H1 (cell line): ENCODE measurements at regions not wholly inside any gene's neighbourhood (a gene's known extent, or its start where the extent isn't known, plus 50 kb on each side); places are given as distances from the start of the nearest gene placed in this dataset.

Experiments used
- CTCF ChIA-PET: fragments of 300-600 bp; sonication (Branson Sonifier 250); formaldehyde crosslinking; loops from one replicate; lab custom pipeline; 2021; ENCODE audit not compliant: partially characterized antibody; lab: Charles Lee
- POLR2A ChIA-PET: fragments of 300-600 bp; sonication (Branson Sonifier 250); formaldehyde crosslinking; loops from one replicate; lab custom pipeline; 2021; ENCODE audit warnings: inconsistent platforms; ENCODE audit not compliant: partially characterized antibody; lab: Charles Lee
- DNase-seq, 2 experiments: peaks; one replicate each; pipeline versions ENCODE4 v3.0.0 to v3.0.0-alpha.2; 2010 to 2022; ENCODE audit warnings: low spot score in 2 of 2, low read depth in 1 of 2, mixed read lengths in 1 of 2
- FAIRE-seq: peaks from 2 replicates; lab custom pipeline; 2011; peaks lifted over from hg19 to GRCh38; lab: Jason Lieb, UNC
- H2AFZ ChIP-seq: 2 replicates; pipeline ENCODE4 v1.8.1; 2012; ENCODE audit warnings: low read length, inconsistent platforms
- H2AK5ac ChIP-seq: 2 replicates; pipeline ENCODE4 v1.6.1; 2013; ENCODE audit warnings: low read depth, low read length
- H2BK120ac ChIP-seq: replicated peaks from 2 replicates; pipeline ENCODE3; 2013; ENCODE audit warnings: low read depth, low read length, inconsistent platforms
- H2BK12ac ChIP-seq: 2 replicates; pipeline ENCODE4 v1.6.1; 2013; ENCODE audit warnings: low read depth, low read length
- H2BK15ac ChIP-seq: 2 replicates; pipeline ENCODE4 v1.6.1; 2013; ENCODE audit warnings: low read length
- H2BK20ac ChIP-seq: 2 replicates; pipeline ENCODE4 v1.6.1; 2013; ENCODE audit warnings: low read length
- H2BK5ac ChIP-seq: 2 replicates; pipeline ENCODE4 v1.6.1; 2013; ENCODE audit warnings: low read depth, low read length
- H3K14ac ChIP-seq: 2 replicates; pipeline ENCODE4 v1.6.1; 2013; ENCODE audit warnings: inconsistent platforms; ENCODE audit not compliant: insufficient read length
- H3K18ac ChIP-seq: 2 replicates; pipeline ENCODE4 v1.6.1; 2013; ENCODE audit warnings: low read length; ENCODE audit errors: extremely low read depth
- H3K23ac ChIP-seq: 2 replicates; pipeline ENCODE4 v1.6.1; 2013; ENCODE audit warnings: inconsistent platforms; ENCODE audit not compliant: insufficient read length
- H3K23me2 ChIP-seq: 2 replicates; pipeline ENCODE4 v1.6.1; 2013; ENCODE audit warnings: low read depth, low read length
- H3K27ac ChIP-seq: 2 replicates; pipeline ENCODE4 v1.6.1; 2011; ENCODE audit warnings: low read depth, low read length, inconsistent platforms
- H3K27me3 ChIP-seq, 4 experiments: replicated peaks in 1 of 4; 1 replicate in 1 of 4; 2 replicates in 3 of 4; pipeline versions ENCODE4 v1.6.1 to v1.8.1; 2011 to 2013; ENCODE audit warnings: low read length in 3 of 4, mild to moderate bottlenecking in 3 of 4, inconsistent platforms in 2 of 4, mixed read lengths in 2 of 4, moderate library complexity in 1 of 4; ENCODE audit not compliant: control insufficient read depth in 3 of 4, insufficient read depth in 3 of 4; ENCODE audit errors: extremely low read depth in 1 of 4
- H3K36me3 ChIP-seq, 4 experiments: 2 replicates each; pipeline versions ENCODE4 v1.6.1 to v1.8.1; 2011 to 2013; ENCODE audit warnings: mild to moderate bottlenecking in 4 of 4, low read length in 3 of 4, moderate library complexity in 2 of 4, control low read depth in 1 of 4, inconsistent platforms in 1 of 4; ENCODE audit not compliant: insufficient read depth in 4 of 4, control insufficient read depth in 2 of 4
- H3K4ac ChIP-seq: replicated peaks from 2 replicates; pipeline ENCODE3; 2013; ENCODE audit warnings: low read length, low read depth, mixed read lengths, inconsistent platforms; ENCODE audit not compliant: insufficient read length
- H3K4me1 ChIP-seq, 4 experiments: replicated peaks in 1 of 4; 1 replicate in 1 of 4; 2 replicates in 3 of 4; pipeline versions ENCODE4 v1.6.1 to v1.8.1; 2011 to 2013; ENCODE audit warnings: low read length in 3 of 4, inconsistent platforms in 2 of 4, mixed read lengths in 1 of 4; ENCODE audit not compliant: insufficient read depth in 4 of 4, control insufficient read depth in 3 of 4
- H3K4me2 ChIP-seq, 2 experiments: 2 replicates each; pipeline versions ENCODE4 v1.6.1 to v1.8.1; 2011 to 2013; ENCODE audit warnings: low read depth in 2 of 2, low read length in 2 of 2, control low read depth in 1 of 2, inconsistent platforms in 1 of 2, mild to moderate bottlenecking in 1 of 2; ENCODE audit not compliant: insufficient read depth in 1 of 2
- H3K4me3 ChIP-seq, 4 experiments: fragments of 200-600, 300-600 bp in 1 of 4; sonication (generic), shearing (Covaris generic), sonication (Bioruptor Twin) in 1 of 4; 2 replicates each; pipeline versions ENCODE4 v1.5.1 to v1.8.1; 2011 to 2016; ENCODE audit warnings: low read length in 4 of 4, low read depth in 3 of 4, control low read depth in 2 of 4, inconsistent platforms in 2 of 4, mild to moderate bottlenecking in 2 of 4, mixed read lengths in 1 of 4, moderate library complexity in 1 of 4; ENCODE audit not compliant: insufficient read depth in 2 of 4; ENCODE audit errors: extremely low read depth in 1 of 4
- H3K56ac ChIP-seq: replicated peaks from 2 replicates; pipeline ENCODE3; 2013; ENCODE audit warnings: low read depth, mild to moderate bottlenecking, mixed read lengths, low read length, inconsistent platforms; ENCODE audit not compliant: insufficient read length
- H3K79me1 ChIP-seq: 2 replicates; pipeline ENCODE4 v1.6.1; 2013; ENCODE audit warnings: low read depth, low read length, control low read depth
- H3K79me2 ChIP-seq, 2 experiments: 2 replicates each; pipeline versions ENCODE4 v1.6.1 to v1.8.1; 2012 to 2013; ENCODE audit warnings: low read length in 2 of 2, mild to moderate bottlenecking in 2 of 2, inconsistent platforms in 1 of 2; ENCODE audit not compliant: insufficient read depth in 2 of 2, control insufficient read depth in 1 of 2
- H3K9ac ChIP-seq, 4 experiments: replicated peaks in 1 of 4; 1 replicate in 1 of 4; 2 replicates in 3 of 4; pipeline versions ENCODE4 v1.6.1 to v1.8.1; 2011 to 2013; ENCODE audit warnings: low read depth in 3 of 4, low read length in 3 of 4, control low read depth in 2 of 4, mild to moderate bottlenecking in 2 of 4, moderate library complexity in 2 of 4, inconsistent platforms in 1 of 4; ENCODE audit errors: extremely low read depth in 1 of 4
- H3K9me3 ChIP-seq, 2 experiments: 2 replicates each; pipeline versions ENCODE4 v1.6.1 to v1.8.1; 2012 to 2013; ENCODE audit warnings: mild to moderate bottlenecking in 2 of 2, moderate library complexity in 2 of 2, control low read depth in 1 of 2, inconsistent platforms in 1 of 2, low read depth in 1 of 2, low read length in 1 of 2, mixed read lengths in 1 of 2; ENCODE audit not compliant: insufficient read depth in 2 of 2
- H4K20me1 ChIP-seq, 2 experiments: replicated peaks in 1 of 2; 2 replicates each; pipeline versions ENCODE3 to v1.8.1; 2011 to 2013; ENCODE audit warnings: inconsistent platforms in 2 of 2, low read length in 2 of 2, mild to moderate bottlenecking in 1 of 2; ENCODE audit not compliant: insufficient read depth in 2 of 2, control insufficient read depth in 1 of 2
- H4K5ac ChIP-seq: 2 replicates; pipeline ENCODE4 v1.6.1; 2013; ENCODE audit warnings: low read length, low read depth, mixed read lengths, inconsistent platforms; ENCODE audit not compliant: insufficient read length
- H4K8ac ChIP-seq: 2 replicates; pipeline ENCODE4 v1.8.0; 2013; ENCODE audit warnings: mild to moderate bottlenecking, moderate library complexity, low read length, inconsistent platforms; ENCODE audit not compliant: insufficient read depth; ENCODE audit errors: extremely low read depth
- H4K91ac ChIP-seq: replicated peaks from 2 replicates; pipeline ENCODE3; 2013; ENCODE audit warnings: low read length, mixed read lengths, inconsistent platforms; ENCODE audit not compliant: insufficient read length
- BCL11A ChIP-seq, 2 experiments: IDR thresholded peaks; one replicate each; pipeline ENCODE4 v1.6.1; 2011; ENCODE audit warnings: low read depth in 2 of 2, low read length in 2 of 2, mild to moderate bottlenecking in 2 of 2
- CEBPB ChIP-seq: IDR thresholded peaks from 2 replicates; pipeline ENCODE4 v1.6.1; 2012; ENCODE audit warnings: low read depth, low read length
- EZH2 ChIP-seq: fragments of 200-600 bp; sonication (generic); IDR thresholded peaks from 2 replicates; pipeline ENCODE4 v1.7.1; 2012; ENCODE audit warnings: low read depth, mild to moderate bottlenecking, moderate library complexity, low read length, inconsistent platforms; ENCODE audit not compliant: severe bottlenecking
- GABPA ChIP-seq: IDR thresholded peaks from 2 replicates; pipeline ENCODE4 v1.6.1; 2011; ENCODE audit warnings: mild to moderate bottlenecking, low read length, moderate library complexity, borderline replicate concordance; ENCODE audit not compliant: insufficient read depth
- HDAC2 ChIP-seq, 2 experiments: fragments of 300-600 bp in 1 of 2; sonication (generic) in 1 of 2; IDR thresholded peaks; 2 replicates each; pipeline ENCODE4 v1.6.1; 2011 to 2012; ENCODE audit warnings: low read depth in 2 of 2, low read length in 2 of 2, mild to moderate bottlenecking in 2 of 2, moderate library complexity in 2 of 2, borderline replicate concordance in 1 of 2, inconsistent platforms in 1 of 2
- JUND ChIP-seq: IDR thresholded peaks from 2 replicates; pipeline ENCODE4 v1.6.1; 2011; ENCODE audit warnings: mild to moderate bottlenecking, improper control_type of control experiment, low read length
- KDM4A ChIP-seq: IDR thresholded peaks from one replicate; pipeline ENCODE4 v1.7.1; 2012; ENCODE audit warnings: low read depth, mild to moderate bottlenecking, moderate library complexity, low read length, inconsistent platforms; ENCODE audit not compliant: severe bottlenecking
- PHF8 ChIP-seq: fragments of 200-600 bp; sonication (generic); conservative IDR thresholded peaks from 2 replicates; pipeline ENCODE4 v1.7.1; 2012; ENCODE audit warnings: low read depth, mild to moderate bottlenecking, inconsistent platforms, low read length, moderate library complexity
- POLR2A ChIP-seq, 2 experiments: IDR thresholded peaks; 1 replicate in 1 of 2; 2 replicates in 1 of 2; pipeline ENCODE4 v1.6.1; 2011; ENCODE audit warnings: low read depth in 2 of 2, low read length in 2 of 2, mild to moderate bottlenecking in 2 of 2; ENCODE audit errors: control extremely low read depth in 1 of 2
- SAP30 ChIP-seq: fragments of 300-600 bp; sonication (generic); IDR thresholded peaks from 2 replicates; pipeline ENCODE4 v1.7.1; 2012; ENCODE audit warnings: low read length, moderate library complexity, mild to moderate bottlenecking, inconsistent platforms; ENCODE audit not compliant: insufficient read depth, insufficient replicate concordance
- SIRT6 ChIP-seq: IDR thresholded peaks from one replicate; pipeline ENCODE4 v1.7.1; 2012; ENCODE audit warnings: low read length, inconsistent platforms
- SUZ12 ChIP-seq: fragments of 200-600 bp; sonication (generic); IDR thresholded peaks from 2 replicates; pipeline ENCODE4 v1.6.1; 2012; ENCODE audit warnings: mild to moderate bottlenecking, inconsistent platforms, low read length, moderate library complexity, mixed read lengths
- TAF7 ChIP-seq: optimal IDR thresholded peaks from 2 replicates; pipeline ENCODE3; 2011; ENCODE audit warnings: low read depth, mild to moderate bottlenecking, inconsistent platforms, low read length, moderate library complexity, borderline replicate concordance
- TEAD4 ChIP-seq: IDR thresholded peaks from 2 replicates; pipeline ENCODE4 v1.6.1; 2012; ENCODE audit warnings: low read depth, low read length, inconsistent platforms, mixed read lengths
- WGBS, 2 experiments: shearing (Covaris generic) in 1 of 2; methylation state at CpG; one replicate each; pipeline versions ENCODE4 v1.1.6 to v1.1.7; 2013 to 2015; ENCODE audit warnings: low lambda C conversion rate in 2 of 2, mixed read lengths in 2 of 2, inconsistent platforms in 1 of 2, low coverage in 1 of 2, missing lambda C conversion rate in 1 of 2; ENCODE audit not compliant: insufficient replicate concordance in 2 of 2, insufficient coverage in 1 of 2, insufficient read length in 1 of 2; ENCODE audit errors: extremely low coverage in 1 of 2, missing lambda C conversion rate in 1 of 2; 5-methylcytosine and 5-hydroxymethylcytosine counted together
- TF ChIP-seq, protein P1 (sequence below): IDR thresholded peaks from 2 replicates; pipeline ENCODE4 v1.6.1; 2012; ENCODE audit warnings: inconsistent platforms

DNA sequence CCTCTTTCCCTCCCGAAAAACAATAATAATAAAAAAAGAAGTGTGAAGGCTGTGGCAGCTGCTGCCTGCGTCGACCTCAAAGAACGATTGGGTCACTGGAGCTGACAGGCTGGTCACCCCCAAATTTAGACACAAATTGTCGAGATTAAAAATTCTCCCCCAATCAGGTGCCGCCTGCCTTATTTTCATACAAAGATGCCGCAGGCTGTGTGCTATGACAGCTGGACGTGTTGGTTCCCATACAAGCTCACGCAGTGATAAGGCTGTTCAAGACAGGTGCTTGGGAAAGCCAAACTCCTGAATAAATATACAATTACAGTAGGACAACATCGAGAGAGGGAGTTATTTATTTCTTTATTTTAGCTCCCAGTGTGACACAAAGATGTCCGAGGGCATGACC lies 1041.8 kb downstream of the VRK1 start:
- Histone ChIP-seq H3K79me2 (no peaks in the 10 kb centered on the region), H2BK120ac (no peak overlapping the region), H3K4me2 (no peak overlapping the region), H3K56ac (no peak overlapping the region), H4K91ac (no peak overlapping the region), H2BK15ac (no peak overlapping the region), H2AFZ (no peak overlapping the region), H3K9ac (no peak overlapping the region), H3K14ac (no peak overlapping the region), H2BK5ac (no peak overlapping the region), H3K27me3 (no peaks in the 10 kb centered on the region), H3K4me1 (no peaks in the 10 kb centered on the region), H4K5ac (no peak overlapping the region), H2AK5ac (no peak overlapping the region), H4K8ac (no peak overlapping the region), H4K20me1 (no peaks in the 10 kb centered on the region), H3K9me3 (no peaks in the 10 kb centered on the region), H3K4ac (no peak overlapping the region), H3K18ac (no peak overlapping the region), H3K23me2 (no peaks in the 10 kb centered on the region), H3K23ac (no peak overlapping the region), H2BK12ac (no peak overlapping the region), H2BK20ac (no peak overlapping the region), H3K36me3 (no peaks in the 10 kb centered on the region), H3K4me3 (no peak overlapping the region), H3K79me1 (no peaks in the 10 kb centered on the region), H3K27ac (no peak overlapping the region)
- POLR2A ChIA-PET, result no interaction called here
- FAIRE-seq (no peak), DNase-seq (no peak)
- 94% methylated on average over 11 of the region's 11 CpGs; no CpG with 5 or more reads in 1 of the 2 experiments for WGBS, 2 experiments
- CTCF ChIA-PET, result no interaction called here
- TF ChIP-seq POLR2A (IDR thresholded peaks at IDR 0.05; ENCODE audit: control extremely low read depth in 1 of 2, low read depth in 2 of 2, low read length in 2 of 2) (no peak), CEBPB (no peak), HDAC2 (IDR thresholded peaks at IDR 0.05; ENCODE audit: borderline replicate concordance in 1 of 2, low read depth in 2 of 2, low read length in 2 of 2) (no peak), BCL11A (IDR thresholded peaks at IDR 0.05; ENCODE audit: low read depth in 2 of 2, low read length in 2 of 2) (no peak), TEAD4 (no peak), GABPA (no peak), SUZ12 (no peak), KDM4A (no peak), TAF7 (no peak), PHF8 (no peak), EZH2 (no peak), SIRT6 (no peak), JUND (no peak), SAP30 (no peak)
- TF ChIP-seq, protein P1, sequence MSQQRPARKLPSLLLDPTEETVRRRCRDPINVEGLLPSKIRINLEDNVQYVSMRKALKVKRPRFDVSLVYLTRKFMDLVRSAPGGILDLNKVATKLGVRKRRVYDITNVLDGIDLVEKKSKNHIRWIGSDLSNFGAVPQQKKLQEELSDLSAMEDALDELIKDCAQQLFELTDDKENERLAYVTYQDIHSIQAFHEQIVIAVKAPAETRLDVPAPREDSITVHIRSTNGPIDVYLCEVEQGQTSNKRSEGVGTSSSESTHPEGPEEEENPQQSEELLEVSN, result no peak
